Dedifferentiated amniotic fluid mesenchymal stem cell (primary cell): ENCODE measurements at regions not wholly inside any gene's neighbourhood (a gene's known extent, or its start where the extent isn't known, plus 50 kb on each side); places are given as distances from the start of the nearest gene placed in this dataset.

Experiments used
- DNase-seq: peaks from one replicate; pipeline ENCODE4 v3.0.0-alpha.2; 2016; ENCODE audit errors: extremely low spot score

GRCh38 chr12:73341559-73342247, 1069.5 kb downstream of the TRHDE start:
- no peak for DNase-seq

- no peak for DNase-seq
Observed at GRCh38 chr12:73342733-73343132, 1070.6 kb downstream of the TRHDE start.

- no peak for DNase-seq
Observed at GRCh38 chr12:73352826-73353225, 1080.7 kb downstream of the TRHDE start.

GRCh38 chr12:73361156-73361863, 1089.1 kb downstream of the TRHDE start:
- no peak for DNase-seq

GRCh38 chr12:73361864-73362230, 1089.7 kb downstream of the TRHDE start:
- DNase-seq = no peak

GRCh38 chr12:73362666-73363065, 1090.5 kb downstream of the TRHDE start:
- DNase-seq = no peak

- no peak for DNase-seq
Observed at GRCh38 chr12:73372856-73373255, 1100.7 kb downstream of the TRHDE start.

GRCh38 chr12:73374360-73374759, 1102.2 kb downstream of the TRHDE start:
- no peak for DNase-seq

GRCh38 chr12:73383584-73384222, 1111.5 kb downstream of the TRHDE start:
- DNase-seq = no peak

GRCh38 chr12:73384592-73384991, 1112.4 kb downstream of the TRHDE start:
- DNase-seq = no peak

GRCh38 chr12:73390261-73390660, 1118.1 kb downstream of the TRHDE start:
- DNase-seq = no peak

- no peak for DNase-seq
Observed at GRCh38 chr12:73413051-73413450, 1124.6 kb upstream of the ATXN7L3B start.

GRCh38 chr12:73413974-73414373, 1123.7 kb upstream of the ATXN7L3B start:
- DNase-seq = no peak

- DNase-seq = no peak
Observed at GRCh38 chr12:73414926-73415325, 1122.7 kb upstream of the ATXN7L3B start.

GRCh38 chr12:73418541-73418940, 1119.1 kb upstream of the ATXN7L3B start:
- DNase-seq = no peak

- DNase-seq = no peak
Observed at GRCh38 chr12:73421832-73422231, 1115.8 kb upstream of the ATXN7L3B start.

GRCh38 chr12:73424484-73424883, 1113.2 kb upstream of the ATXN7L3B start:
- DNase-seq = no peak

GRCh38 chr12:73445658-73446324, 1091.8 kb upstream of the ATXN7L3B start:
- DNase-seq = no peak

GRCh38 chr12:73452672-73453469, 1084.8 kb upstream of the ATXN7L3B start:
- DNase-seq = no peak

GRCh38 chr12:73460212-73460611, 1077.4 kb upstream of the ATXN7L3B start:
- DNase-seq = no peak

GRCh38 chr12:73465106-73465505, 1072.5 kb upstream of the ATXN7L3B start:
- DNase-seq = no peak

- DNase-seq = no peak
Observed at GRCh38 chr12:73486256-73486655, 1051.4 kb upstream of the ATXN7L3B start.
